LNCAP (cell line): ENCODE measurements at regions not wholly inside any gene's neighbourhood (a gene's known extent, or its start where the extent isn't known, plus 50 kb on each side); places are given as distances from the start of the nearest gene placed in this dataset.

ENCODE experiments used
- CTCF ChIP-seq: fragments of 450-650 bp; IDR thresholded peaks from 2 replicates; pipeline ENCODE4 v1.5.1; 2017; ENCODE audit warnings: mild to moderate bottlenecking

- TF ChIP-seq CTCF, result no peak
These were observed 201.7 kb downstream of the SPRY2 start for GRCh38 chr13:80139196-80139595.

GRCh38 chr13:80137994-80138393 is 202.9 kb downstream of the SPRY2 start:
- TF ChIP-seq CTCF, result no peak

GRCh38 chr13:80134346-80134745 is 206.6 kb downstream of the SPRY2 start:
- TF ChIP-seq CTCF, result no peak

- no peak for TF ChIP-seq CTCF
These were observed 207.2 kb downstream of the SPRY2 start for GRCh38 chr13:80133631-80134261.

- no peak for TF ChIP-seq CTCF
These were observed 208.0 kb downstream of the SPRY2 start for GRCh38 chr13:80132741-80133601.

- TF ChIP-seq CTCF, result no peak
These were observed 209.7 kb downstream of the SPRY2 start for GRCh38 chr13:80131204-80131603.

- no peak for TF ChIP-seq CTCF
These were observed 214.4 kb downstream of the SPRY2 start for GRCh38 chr13:80126389-80127068.
